ENCODE measurements at regions not wholly inside any gene's neighbourhood (a gene's known extent, or its start where the extent isn't known, plus 50 kb on each side); places are given as distances from the start of the nearest gene placed in this dataset.

- TF ChIP-seq CTCF (IDR thresholded peaks at IDR 0.05) (no peak), EZH2 (IDR thresholded peaks at IDR 0.05; ENCODE audit: borderline replicate concordance, insufficient read depth, low read depth, low read length, poor library complexity, severe bottlenecking) (no peak)
Measured at GRCh38 chr7:46853451-46853850, 728.5 kb downstream of the TNS3 start.
